Tibial nerve (tissue), 4 donors: ENCODE measurements at regions not wholly inside any gene's neighbourhood (a gene's known extent, or its start where the extent isn't known, plus 50 kb on each side); places are given as distances from the start of the nearest gene placed in this dataset.

Experiments used
- CTCF ChIP-seq, 5 experiments: fragments of 200-600 bp in 3 of 5; fragments of 450-650 bp in 2 of 5; sonication (generic) in 3 of 5; IDR thresholded peaks; one replicate each; pipeline ENCODE4 v1.5.1; 2016 to 2019; ENCODE audit warnings: antibody characterized with exemption in 5 of 5, mild to moderate bottlenecking in 3 of 5, moderate library complexity in 2 of 5
- EP300 ChIP-seq, 2 donors: sonication (generic); formaldehyde crosslinking; IDR thresholded peaks; one replicate each; pipeline ENCODE4 v1.6.1; 2017; ENCODE audit warnings: antibody characterized with exemption in 2 of 2, mild to moderate bottlenecking in 1 of 2
- POLR2A ChIP-seq, 2 donors: fragments of 450-650 bp; IDR thresholded peaks; one replicate each; pipeline ENCODE4 v1.6.1; 2017; ENCODE audit warnings: antibody characterized with exemption in 2 of 2, mild to moderate bottlenecking in 2 of 2, moderate library complexity in 2 of 2

- TF ChIP-seq CTCF (IDR thresholded peaks at IDR 0.05) (no peak), POLR2A (IDR thresholded peaks at IDR 0.05) (no peak), EP300 (IDR thresholded peaks at IDR 0.05) (no peak)
Observed at GRCh38 chr2:103172821-103173220, 411.0 kb downstream of the TMEM182 start.
